Nephron progenitor cell (in vitro differentiated cells): ENCODE measurements at regions not wholly inside any gene's neighbourhood (a gene's known extent, or its start where the extent isn't known, plus 50 kb on each side); places are given as distances from the start of the nearest gene placed in this dataset.

ENCODE experiments used
- DNase-seq: peaks from one replicate; pipeline ENCODE4 v3.0.0; 2021
- H3K27ac Mint-ChIP-seq: 2 replicates; pipeline ENCODE4 v1.8.0; 2021; ENCODE audit warnings: mild to moderate bottlenecking, moderate library complexity, mixed read lengths
- H3K27me3 Mint-ChIP-seq: 2 replicates; pipeline ENCODE4 v1.8.0; 2021; ENCODE audit warnings: mild to moderate bottlenecking, low read depth, mixed read lengths; ENCODE audit not compliant: poor library complexity
- H3K36me3 Mint-ChIP-seq: 2 replicates; pipeline ENCODE4 v1.8.0; 2021; ENCODE audit warnings: low read depth, mixed read lengths
- H3K4me1 Mint-ChIP-seq: 2 replicates; pipeline ENCODE4 v1.8.0; 2021; ENCODE audit warnings: mixed read lengths
- H3K4me3 Mint-ChIP-seq: 2 replicates; pipeline ENCODE4 v1.8.0; 2021; ENCODE audit warnings: mild to moderate bottlenecking, moderate library complexity, mixed read lengths
- H3K9me3 Mint-ChIP-seq: 2 replicates; pipeline ENCODE4 v1.8.0; 2021; ENCODE audit warnings: mild to moderate bottlenecking, moderate library complexity, mixed read lengths
- TF ChIP-seq, protein P1 (sequence below): fragments of 200-600 bp; sonication (generic); IDR thresholded peaks from 2 replicates; pipeline ENCODE4 v1.5.0; 2021; ENCODE audit warnings: antibody characterized with exemption

DNA sequence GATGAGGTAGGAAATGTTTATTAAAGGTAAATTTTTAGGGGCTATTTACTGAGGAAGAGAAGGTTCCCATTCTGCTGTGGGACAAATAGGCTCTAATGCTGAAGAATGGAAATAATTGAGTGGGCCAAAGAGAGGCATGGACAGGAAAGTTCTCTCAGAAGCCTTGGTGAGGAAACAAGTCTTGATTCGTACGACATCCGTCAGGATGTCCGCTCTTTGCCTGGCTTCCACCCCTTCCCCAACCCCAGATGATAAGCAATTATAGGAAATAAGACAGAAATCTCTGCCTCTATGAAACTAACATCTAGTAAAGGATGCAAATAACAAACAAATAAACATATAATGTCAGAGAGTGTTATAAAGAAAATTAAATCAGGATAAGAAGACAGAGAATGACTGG, 91.7 kb upstream of the BCAT1 start:
- Mint-ChIP-seq H3K27ac (peak overlapping the region; percentile 14), H3K4me1 (no peaks in the 10 kb centered on the region)

DNA sequence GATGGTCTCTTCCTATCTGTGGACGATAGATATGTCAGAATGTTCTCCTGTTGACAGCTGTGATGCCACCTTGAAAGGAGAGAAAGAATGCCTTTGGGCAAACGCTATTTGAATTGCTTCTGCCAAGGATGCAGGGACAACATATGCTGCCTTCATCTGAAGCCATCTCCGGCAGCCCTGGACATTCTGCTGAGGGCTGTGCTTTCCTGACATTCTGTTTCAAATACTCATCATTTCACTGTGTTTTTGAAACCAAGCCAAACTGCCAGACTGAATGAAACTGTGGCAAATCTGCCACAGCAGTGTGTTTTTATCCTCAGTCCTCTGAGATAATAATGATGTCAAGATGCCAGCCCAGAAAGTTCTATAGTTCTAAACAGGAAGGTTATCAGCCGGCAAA, 85.8 kb upstream of the BCAT1 start:
- Mint-ChIP-seq H3K27me3 (no peaks in the 10 kb centered on the region), H3K9me3 (no peaks in the 10 kb centered on the region), H3K4me3 (no peak overlapping the region), H3K4me1 (no peaks in the 10 kb centered on the region), H3K27ac (no peak overlapping the region), H3K36me3 (no peaks in the 10 kb centered on the region)
- TF ChIP-seq, protein P1, sequence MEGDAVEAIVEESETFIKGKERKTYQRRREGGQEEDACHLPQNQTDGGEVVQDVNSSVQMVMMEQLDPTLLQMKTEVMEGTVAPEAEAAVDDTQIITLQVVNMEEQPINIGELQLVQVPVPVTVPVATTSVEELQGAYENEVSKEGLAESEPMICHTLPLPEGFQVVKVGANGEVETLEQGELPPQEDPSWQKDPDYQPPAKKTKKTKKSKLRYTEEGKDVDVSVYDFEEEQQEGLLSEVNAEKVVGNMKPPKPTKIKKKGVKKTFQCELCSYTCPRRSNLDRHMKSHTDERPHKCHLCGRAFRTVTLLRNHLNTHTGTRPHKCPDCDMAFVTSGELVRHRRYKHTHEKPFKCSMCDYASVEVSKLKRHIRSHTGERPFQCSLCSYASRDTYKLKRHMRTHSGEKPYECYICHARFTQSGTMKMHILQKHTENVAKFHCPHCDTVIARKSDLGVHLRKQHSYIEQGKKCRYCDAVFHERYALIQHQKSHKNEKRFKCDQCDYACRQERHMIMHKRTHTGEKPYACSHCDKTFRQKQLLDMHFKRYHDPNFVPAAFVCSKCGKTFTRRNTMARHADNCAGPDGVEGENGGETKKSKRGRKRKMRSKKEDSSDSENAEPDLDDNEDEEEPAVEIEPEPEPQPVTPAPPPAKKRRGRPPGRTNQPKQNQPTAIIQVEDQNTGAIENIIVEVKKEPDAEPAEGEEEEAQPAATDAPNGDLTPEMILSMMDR, result no peak
- no peak for DNase-seq

More for the DNA sequence above, 91.7 kb upstream of the BCAT1 start:
- H3K4me3 Mint-ChIP-seq, result no peak overlapping the region
- H3K9me3 Mint-ChIP-seq, result peaks cover 13% of the 10 kb centered on the region
- H3K36me3 Mint-ChIP-seq, result no peaks in the 10 kb centered on the region
- no peaks in the 10 kb centered on the region for H3K27me3 Mint-ChIP-seq
- TF ChIP-seq, protein P1, result no peak
- DNase-seq, result no peak

DNA sequence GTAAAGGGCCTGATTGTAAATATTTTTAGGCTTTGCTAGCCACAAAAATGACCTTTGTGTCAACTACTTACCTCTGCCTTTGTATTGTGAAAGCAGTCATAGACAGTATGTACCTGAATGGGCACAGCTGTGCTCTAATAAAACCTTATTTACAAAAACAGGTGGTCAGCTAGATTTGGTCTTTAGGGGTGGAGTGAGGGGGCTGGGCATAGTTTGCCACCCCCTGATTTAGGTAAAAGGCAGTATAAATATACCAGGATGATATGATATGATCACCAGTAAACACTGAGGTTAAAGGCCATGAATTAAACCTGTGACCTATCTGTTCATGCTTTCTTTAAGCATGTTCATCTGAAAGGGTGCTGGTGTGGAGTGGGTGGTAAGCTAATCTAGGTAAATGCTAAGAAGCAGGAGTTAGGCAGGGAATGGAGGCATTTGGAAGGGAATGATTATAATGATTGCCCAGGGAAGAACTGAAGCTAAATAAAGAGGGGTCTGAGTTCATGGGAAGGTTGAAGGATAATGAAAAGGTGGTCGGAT, 77.1 kb upstream of the BCAT1 start:
- H3K4me1 Mint-ChIP-seq, result no peaks in the 10 kb centered on the region
- TF ChIP-seq, protein P1, result no peak
- DNase-seq, result no peak
- H3K36me3 Mint-ChIP-seq, result no peaks in the 10 kb centered on the region
- H3K27ac Mint-ChIP-seq, result no peak overlapping the region
- H3K27me3 Mint-ChIP-seq, result no peaks in the 10 kb centered on the region
- H3K4me3 Mint-ChIP-seq, result no peak overlapping the region
- H3K9me3 Mint-ChIP-seq, result no peaks in the 10 kb centered on the region

DNA sequence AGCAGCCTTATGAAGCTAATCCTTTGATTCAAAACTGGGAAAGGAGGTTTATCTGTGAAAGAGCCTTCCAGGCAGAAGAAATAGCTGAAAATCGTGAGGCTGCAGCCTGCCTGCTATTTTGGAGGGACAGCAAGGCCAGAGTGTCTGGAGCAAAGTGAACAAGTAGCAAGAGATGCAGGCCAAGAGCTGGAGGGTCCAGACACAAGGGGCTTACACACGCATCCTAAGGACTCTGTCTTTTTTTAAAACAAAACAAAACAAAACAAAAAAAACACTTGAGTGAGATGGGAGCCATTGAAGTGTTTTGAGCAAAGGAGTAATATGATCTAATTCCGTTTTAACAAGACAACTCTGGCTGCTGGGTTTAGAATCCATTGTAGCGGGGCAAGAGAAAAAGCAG, 76.4 kb upstream of the BCAT1 start:
- Mint-ChIP-seq H3K36me3 (no peaks in the 10 kb centered on the region), H3K9me3 (peaks cover 5% of the 10 kb centered on the region), H3K4me3 (no peak overlapping the region), H3K27me3 (no peaks in the 10 kb centered on the region), H3K27ac (no peak overlapping the region), H3K4me1 (no peaks in the 10 kb centered on the region)
- DNase-seq, result no peak
- TF ChIP-seq, protein P1, result no peak

DNA sequence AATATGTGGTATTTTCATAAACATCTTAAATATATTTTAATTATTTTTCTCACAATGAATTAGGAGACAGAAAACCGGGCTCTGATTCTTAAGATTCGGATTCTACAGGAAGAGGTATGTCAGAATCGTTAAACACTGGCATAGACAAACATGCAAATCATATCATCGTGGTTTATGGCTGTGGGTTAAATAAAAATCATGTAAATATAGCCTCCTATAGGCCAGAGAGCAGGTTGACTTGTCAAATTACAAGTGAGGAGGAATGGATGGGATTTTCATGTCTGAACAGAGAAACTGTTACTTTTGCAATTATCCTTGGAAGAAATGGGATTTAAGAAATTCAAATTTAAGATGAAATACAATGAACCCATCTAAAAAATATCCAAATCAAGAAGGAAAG, 74.9 kb upstream of the BCAT1 start:
- Mint-ChIP-seq H3K9me3 (peaks cover 17% of the 10 kb centered on the region), H3K4me1 (no peaks in the 10 kb centered on the region), H3K4me3 (no peak overlapping the region), H3K36me3 (no peaks in the 10 kb centered on the region), H3K27ac (no peak overlapping the region), H3K27me3 (peaks cover 1% of the 10 kb centered on the region)
- TF ChIP-seq, protein P1, result no peak
- DNase-seq, result no peak

DNA sequence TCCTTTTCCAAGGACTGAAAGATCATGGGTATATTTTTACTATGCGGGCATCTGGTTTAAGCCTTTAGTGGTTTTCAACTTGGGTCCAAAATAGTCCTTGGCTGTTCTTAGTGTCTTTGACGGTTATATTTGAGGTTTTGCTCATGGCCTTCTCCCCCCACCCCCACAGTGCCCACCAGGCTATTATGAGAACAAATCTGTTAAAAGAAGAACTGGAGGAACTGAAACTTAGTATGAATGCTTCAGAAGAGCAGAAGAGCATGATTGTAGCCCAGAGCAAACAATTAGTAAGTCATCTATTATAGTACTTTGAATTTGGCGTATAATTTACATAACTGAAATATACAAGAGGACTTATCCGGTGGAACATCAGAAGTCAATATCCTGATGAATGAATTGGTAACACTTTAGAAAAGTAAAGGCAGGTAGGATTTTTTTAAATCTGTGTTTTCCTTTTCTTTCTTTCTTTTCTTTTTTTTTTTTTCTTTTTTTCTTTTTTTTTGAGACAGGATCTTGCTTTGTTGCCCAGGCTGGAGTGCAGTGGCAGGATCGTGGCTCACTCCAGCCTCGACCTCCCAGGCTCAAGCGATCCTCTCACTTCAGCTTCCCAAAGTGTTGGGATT, 71.8 kb upstream of the BCAT1 start:
- no peak for DNase-seq
- Mint-ChIP-seq H3K4me1 (no peaks in the 10 kb centered on the region), H3K27me3 (peaks cover 4% of the 10 kb centered on the region), H3K36me3 (no peaks in the 10 kb centered on the region), H3K4me3 (no peak overlapping the region), H3K27ac (no peak overlapping the region), H3K9me3 (peaks cover 20% of the 10 kb centered on the region)
- TF ChIP-seq, protein P1, result no peak
